ENCODE measurements at regions not wholly inside any gene's neighbourhood (a gene's known extent, or its start where the extent isn't known, plus 50 kb on each side); places are given as distances from the start of the nearest gene placed in this dataset.

DNA sequence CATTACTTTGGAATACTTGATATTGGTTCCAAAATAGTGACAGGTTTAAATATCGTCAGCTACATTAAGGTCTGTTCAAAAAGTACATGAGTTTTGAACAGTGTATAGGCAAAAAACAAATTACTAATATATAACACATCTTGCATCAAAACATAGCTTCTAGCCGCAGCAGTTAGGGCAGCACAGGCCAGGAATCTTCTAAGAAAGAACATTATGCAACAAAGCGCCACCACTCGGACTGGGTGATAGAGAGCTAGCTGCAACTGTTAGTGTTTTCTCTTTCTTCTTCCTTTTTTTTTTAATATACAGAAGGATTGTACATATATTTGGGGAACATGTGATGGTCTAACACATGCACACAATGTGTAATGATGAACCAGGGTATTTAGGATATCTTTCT, 504.5 kb downstream of the NR2F1-AS1 start:
- TF ChIP-seq CTCF (IDR thresholded peaks at IDR 0.05; ENCODE audit: insufficient read depth, low read length) (no peak), POLR2AphosphoS5 (IDR thresholded peaks at IDR 0.05; ENCODE audit: low read depth) (no peak), SPI1 (IDR thresholded peaks at IDR 0.05; ENCODE audit: borderline replicate concordance, low read depth) (no peak)

All from HL-60 (cell line).